Suprapubic skin (tissue), 3 donors: ENCODE measurements at regions not wholly inside any gene's neighbourhood (a gene's known extent, or its start where the extent isn't known, plus 50 kb on each side); places are given as distances from the start of the nearest gene placed in this dataset.

ENCODE experiments used
- CTCF ChIP-seq, 2 donors: fragments of 200-600 bp in 1 of 2; fragments of 450-650 bp in 1 of 2; sonication (generic) in 1 of 2; IDR thresholded peaks; one replicate each; pipeline ENCODE4 v1.5.1; 2016 to 2019; ENCODE audit warnings: antibody characterized with exemption in 2 of 2, mild to moderate bottlenecking in 1 of 2, moderate library complexity in 1 of 2
- EP300 ChIP-seq: sonication (generic); formaldehyde crosslinking; IDR thresholded peaks from one replicate; pipeline ENCODE4 v1.6.1; 2017; ENCODE audit warnings: antibody characterized with exemption

GRCh38 chr12:46933947-46934346 is 108.2 kb upstream of the SLC38A4 start:
- TF ChIP-seq CTCF (IDR thresholded peaks at IDR 0.05): peak in 1 of 2 donors; percentile 44
- TF ChIP-seq EP300: no peak
